Heart left ventricle (tissue), 16 donors: ENCODE measurements at regions not wholly inside any gene's neighbourhood (a gene's known extent, or its start where the extent isn't known, plus 50 kb on each side); places are given as distances from the start of the nearest gene placed in this dataset.

Experiments used
- ATAC-seq, 4 donors: fragments of 200-7000 bp; cut with Tn5 transposase; one replicate each; pipeline ENCODE4 v1.9.1; 2020 to 2022; ENCODE audit warnings: moderate library complexity in 4 of 4, mild to moderate bottlenecking in 3 of 4, moderate number of reproducible peaks in 1 of 4
- DNase-seq, 5 donors: peaks; one replicate each; pipeline ENCODE4 v3.0.0-alpha.2; 2020
- H3K27ac ChIP-seq, 12 donors: fragments of 200-600 bp; sonication (generic) in 4 of 12; one replicate each; pipeline versions ENCODE4 v1.5.0 to v1.8.0; 2016 to 2022; ENCODE audit warnings: mild to moderate bottlenecking in 2 of 12
- H3K27me3 ChIP-seq, 9 donors: fragments of 200-600 bp; sonication (generic) in 2 of 9; one replicate each; pipeline versions ENCODE4 v1.5.1 to v1.8.0; 2016 to 2022; ENCODE audit warnings: mild to moderate bottlenecking in 3 of 9
- H3K36me3 ChIP-seq, 9 donors: fragments of 200-600 bp; sonication (generic) in 2 of 9; one replicate each; pipeline versions ENCODE4 v1.5.0 to v1.8.0; 2018 to 2022; ENCODE audit warnings: mild to moderate bottlenecking in 2 of 9
- H3K4me1 ChIP-seq, 12 donors: fragments of 200-600 bp; sonication (generic) in 4 of 12; one replicate each; pipeline versions ENCODE4 v1.5.0 to v1.8.0; 2016 to 2022; ENCODE audit warnings: mild to moderate bottlenecking in 3 of 12
- H3K4me3 ChIP-seq, 12 donors: fragments of 200-600 bp; sonication (generic) in 4 of 12; one replicate each; pipeline versions ENCODE4 v1.5.0 to v1.8.0; 2017 to 2022; ENCODE audit warnings: mild to moderate bottlenecking in 9 of 12, moderate library complexity in 4 of 12
- H3K9me3 ChIP-seq, 12 donors: fragments of 200-600 bp; sonication (generic) in 4 of 12; one replicate each; pipeline versions ENCODE4 v1.5.0 to v1.8.0; 2016 to 2022; ENCODE audit warnings: mild to moderate bottlenecking in 1 of 12
- CTCF ChIP-seq, 12 donors: fragments of 200-600 bp; sonication (generic) in 4 of 12; IDR thresholded peaks; one replicate each; pipeline versions ENCODE4 v1.5.0 to v1.8.0; 2018 to 2022; ENCODE audit warnings: antibody characterized with exemption in 12 of 12, mild to moderate bottlenecking in 5 of 12
- POLR2A ChIP-seq, 2 donors: fragments of 450-650 bp; IDR thresholded peaks; one replicate each; pipeline ENCODE4 v1.6.1; 2017; ENCODE audit warnings: antibody characterized with exemption in 2 of 2, mild to moderate bottlenecking in 2 of 2, moderate library complexity in 2 of 2
- WGBS, 4 donors: extraction: QIAGEN DNeasy Blood & Tissue Kit in 2 of 4; methylation state at CpG; one replicate each; pipeline versions ENCODE4 v1.1.5 to v1.1.7; 2013 to 2018; 5-methylcytosine and 5-hydroxymethylcytosine counted together
- intact Hi-C, 10 donors: fragments of 100-400 bp; cut with DNase I; formaldehyde crosslinking; loops; one replicate each; pipeline versions ENCODE4 v1.11.1 to v1.14.2; 2022
- donor health status: ischemic (EF 13 %, LVEDD 7.1; RV severe dilation, severe dysfunction).
- donor health status: healthy with polysubstance abuse.
- donor health status: DM: no; HTN: yes; CAD: no.
- donor health status: DM: no; HTN: no; CAD: no.
- donor health status: ischemic (EF 25% LVEDD 6.9; RV normal size, moderate dysfunction).
- donor health status: ischemic (EF 25% LVEDD 5.7; RV mildly dilated, moderate dysfunction).
- donor health status: healthy.
- donor health status: DM: yes; HTN: yes; CAD: no.
- donor health status: ischemic (EF 35%, LVEDD 5.7; RV mildly dilated, moderate dysfunction).
- donor health status: nonischemic (EF 11% LVEDD 7.7; RV severe dilation, severe dysfunction).
- donor health status: DM: yes; HTN: yes; CAD: no.
- donor health status: PGD.
- donor health status: ischemic (EF 29% LVEDD 5.4; RV normal size, mild dysfunction).
- donor health status: nonischemic (EF 23%, LVEDD 6.1; RV moderate dilation, normal function).

GRCh38 chr3:98968824-98969223 is 67.3 kb upstream of the DCBLD2 start:
- Histone ChIP-seq H3K9me3 (no peaks in the 10 kb centered on the region), H3K4me1 (peaks cover 0 to 8% (median 0%) of the 10 kb centered on the region in 12 donors), H3K27ac (no peak overlapping the region), H3K4me3 (no peak overlapping the region), H3K36me3 (no peaks in the 10 kb centered on the region), H3K27me3 (no peaks in the 10 kb centered on the region)
- TF ChIP-seq CTCF (IDR thresholded peaks at IDR 0.05), result no peak
- no peak for TF ChIP-seq POLR2A (IDR thresholded peaks at IDR 0.05)
- 82 to 87% (median 86%) methylated on average over 4 of the region's 4 CpGs for WGBS, 4 donors
- ATAC-seq (no peak), DNase-seq (no peak)
- intact Hi-C loops, result no loop called here

GRCh38 chr3:98968347-98968746 is 66.9 kb upstream of the DCBLD2 start:
- Histone ChIP-seq H3K4me1 (peaks cover 0 to 8% (median 0%) of the 10 kb centered on the region in 12 donors), H3K27ac (no peak overlapping the region), H3K4me3 (no peak overlapping the region), H3K36me3 (no peaks in the 10 kb centered on the region), H3K9me3 (no peaks in the 10 kb centered on the region), H3K27me3 (no peaks in the 10 kb centered on the region)
- no peak for ATAC-seq
- intact Hi-C loops, result no loop called here
- TF ChIP-seq CTCF (IDR thresholded peaks at IDR 0.05) (no peak), POLR2A (IDR thresholded peaks at IDR 0.05) (no peak)
- no peak for DNase-seq

- H3K27me3 ChIP-seq, result no peaks in the 10 kb centered on the region
- no peak overlapping the region for H3K4me3 ChIP-seq
- H3K4me1 ChIP-seq, result peaks cover 0 to 8% (median 0%) of the 10 kb centered on the region in 12 donors
- H3K9me3 ChIP-seq, result no peaks in the 10 kb centered on the region
- ATAC-seq (no peak), DNase-seq (no peak)
- intact Hi-C loops, result no loop called here
- TF ChIP-seq POLR2A (IDR thresholded peaks at IDR 0.05), result no peak
- no peak for TF ChIP-seq CTCF (IDR thresholded peaks at IDR 0.05)
- no peak overlapping the region for H3K27ac ChIP-seq
- H3K36me3 ChIP-seq, result no peaks in the 10 kb centered on the region
These were observed 66.3 kb upstream of the DCBLD2 start for GRCh38 chr3:98967758-98968157.

DNA sequence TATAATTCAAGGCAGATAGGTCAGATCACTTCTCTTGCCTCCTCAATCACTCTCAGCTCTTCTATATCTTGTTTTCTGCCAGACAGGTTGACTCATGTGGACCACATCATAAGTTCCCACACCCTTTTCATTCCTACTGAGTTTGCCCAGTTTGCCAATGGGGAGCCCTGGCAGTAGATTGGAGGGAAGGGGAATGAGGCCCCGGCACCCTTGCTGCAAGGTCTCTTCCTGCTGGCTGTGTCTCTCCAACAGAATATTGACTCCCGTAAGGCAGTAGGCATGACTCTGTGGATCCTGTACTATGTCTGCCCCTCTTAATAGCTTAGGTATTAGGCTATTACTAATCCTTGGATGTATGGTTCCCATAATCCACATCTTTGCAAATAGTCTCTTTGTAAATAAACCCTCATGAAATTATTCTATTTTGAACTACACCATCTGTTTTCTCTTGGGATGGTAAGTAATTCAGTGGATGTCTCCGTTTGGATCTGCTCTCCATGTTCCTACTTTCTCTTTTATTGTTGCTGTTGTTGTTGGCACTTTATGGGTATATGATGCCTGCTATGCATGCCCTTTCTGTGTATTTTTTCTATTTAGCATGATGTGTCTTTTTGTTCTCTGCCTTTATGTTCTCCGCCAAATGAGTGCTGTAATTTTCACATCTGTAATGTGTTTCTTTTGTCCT is 65.5 kb upstream of the DCBLD2 start:
- TF ChIP-seq CTCF (IDR thresholded peaks at IDR 0.05) (no peak), POLR2A (IDR thresholded peaks at IDR 0.05) (no peak)
- 80 to 90% (median 86%) methylated on average over 4 of the region's 4 CpGs for WGBS, 4 donors
- peaks cover 0 to 8% (median 0%) of the 10 kb centered on the region in 12 donors for H3K4me1 ChIP-seq
- H3K4me3 ChIP-seq, result no peak overlapping the region
- H3K9me3 ChIP-seq, result no peaks in the 10 kb centered on the region
- no peak for DNase-seq
- no peak overlapping the region for H3K27ac ChIP-seq
- H3K27me3 ChIP-seq, result no peaks in the 10 kb centered on the region
- intact Hi-C loops, result no loop called here
- no peaks in the 10 kb centered on the region for H3K36me3 ChIP-seq
- no peak for ATAC-seq
